ENCODE measurements at regions not wholly inside any gene's neighbourhood (a gene's known extent, or its start where the extent isn't known, plus 50 kb on each side); places are given as distances from the start of the nearest gene placed in this dataset.

- H3K27ac ChIP-seq, result peak overlapping the region in 8 of 11 experiments; percentile 57 to 89 (median 80); a peak in 16 of 22 replicates
- peaks cover 0 to 8% (median 0%) of the 10 kb centered on the region in 11 experiments; a peak in 4 of 22 replicates for H3K9me3 ChIP-seq (replicated peaks in 1 of 11)
- H3K4me1 ChIP-seq, result peaks cover 44 to 69% (median 64%) of the 10 kb centered on the region in 10 experiments
- no peaks in the 10 kb centered on the region for H3K36me3 ChIP-seq
- H3K9ac ChIP-seq, result peak overlapping the region in 8 of 11 experiments; percentile 9 to 72 (median 66); a peak in 13 of 22 replicates
- peak overlapping the region in 1 of 10 experiments; percentile 31; a peak in 2 of 20 replicates for H3K4me3 ChIP-seq
- peak in 2 of 11 experiments; percentile 19 to 58; a peak in 2 of 22 replicates for TF ChIP-seq Cebpa-rat (IDR thresholded peaks at IDR 0.05)
- H3K27me3 ChIP-seq, result no peaks in the 10 kb centered on the region
- peaks cover 0 to 6% (median 0%) of the 10 kb centered on the region in 11 experiments; a peak in 1 of 22 replicates for H4K20me1 ChIP-seq
- H3K4me2 ChIP-seq, result peak overlapping the region; percentile 41 to 95 (median 73); a peak in 21 of 22 replicates
Measured at GRCh38 chr14:106877517-106877916, 1351.1 kb downstream of the TMEM121 start.

GRCh38 chr14:106879241-106879640 lies 1352.9 kb downstream of the TMEM121 start:
- no peaks in the 10 kb centered on the region for H4K20me1 ChIP-seq
- peaks cover 30 to 53% (median 47%) of the 10 kb centered on the region in 10 experiments for H3K4me1 ChIP-seq
- peak overlapping the region in 6 of 11 experiments; percentile 73 to 89 (median 82); a peak in 8 of 22 replicates for H3K27ac ChIP-seq
- peak overlapping the region in 4 of 11 experiments; percentile 3 to 95 (median 71); a peak in 2 of 22 replicates for H3K4me2 ChIP-seq
- no peak for TF ChIP-seq Cebpa-rat (IDR thresholded peaks at IDR 0.05)
- peaks cover 6 to 18% (median 10%) of the 10 kb centered on the region in 11 experiments for H3K9me3 ChIP-seq (replicated peaks in 1 of 11)
- no peaks in the 10 kb centered on the region for H3K27me3 ChIP-seq
- no peak overlapping the region for H3K4me3 ChIP-seq
- H3K36me3 ChIP-seq, result no peaks in the 10 kb centered on the region
- no peak overlapping the region for H3K9ac ChIP-seq

- Histone ChIP-seq H3K9ac (no peak overlapping the region), H3K4me2 (no peak overlapping the region), H3K4me1 (peaks cover 2 to 13% (median 7%) of the 10 kb centered on the region in 10 experiments; a peak in 17 of 20 replicates), H4K20me1 (no peaks in the 10 kb centered on the region), H3K9me3 (replicated peaks in 1 of 11) (peaks cover 6 to 18% (median 10%) of the 10 kb centered on the region in 11 experiments), H3K4me3 (peak overlapping the region in 1 of 10 experiments; percentile 25; a peak in 1 of 20 replicates), H3K27ac (no peak overlapping the region), H3K27me3 (no peaks in the 10 kb centered on the region), H3K36me3 (no peaks in the 10 kb centered on the region)
- TF ChIP-seq Cebpa-rat (IDR thresholded peaks at IDR 0.05), result no peak
Measured at GRCh38 chr14:106883218-106883692, 1356.9 kb downstream of the TMEM121 start.

Data from BLaER1 treated with 17β-estradiol and CSF1 and Interleukin-3, amounts not matched to agents 10 nM and 100 nM (cell line).